Liver (tissue), 8 donors: ENCODE measurements at regions not wholly inside any gene's neighbourhood (a gene's known extent, or its start where the extent isn't known, plus 50 kb on each side); places are given as distances from the start of the nearest gene placed in this dataset.
A peak's percentile ranks its signal among the peaks of the same experiment; 100 is the strongest.

Source experiments
- DNase-seq: peaks from one replicate; pipeline ENCODE4 v3.0.0-alpha.2; 2017; ENCODE audit warnings: low spot score
- H3K27ac ChIP-seq, 2 donors: one replicate each; pipeline ENCODE4 v1.7.0; 2013; ENCODE audit warnings: inconsistent platforms in 2 of 2, low read length in 2 of 2, control low read depth in 1 of 2, low read depth in 1 of 2, mild to moderate bottlenecking in 1 of 2
- H3K27me3 ChIP-seq, 4 donors: one replicate each; pipeline versions ENCODE4 v1.6.1 to v1.7.0; 2013; ENCODE audit warnings: low read length in 3 of 4, inconsistent platforms in 1 of 4, mild to moderate bottlenecking in 1 of 4, moderate library complexity in 1 of 4; ENCODE audit not compliant: control insufficient read depth in 4 of 4, insufficient read depth in 4 of 4
- H3K36me3 ChIP-seq, 4 donors: one replicate each; pipeline versions ENCODE4 v1.6.1 to v1.7.0; 2013; ENCODE audit warnings: low read length in 3 of 4, mild to moderate bottlenecking in 3 of 4, low read depth in 1 of 4, moderate library complexity in 1 of 4; ENCODE audit not compliant: control insufficient read depth in 4 of 4, insufficient read depth in 3 of 4
- H3K4me1 ChIP-seq, 4 donors: one replicate each; pipeline versions ENCODE4 v1.6.1 to v1.7.0; 2013; ENCODE audit warnings: low read length in 3 of 4, mild to moderate bottlenecking in 3 of 4, moderate library complexity in 1 of 4; ENCODE audit not compliant: control insufficient read depth in 4 of 4, insufficient read depth in 4 of 4
- H3K4me3 ChIP-seq, 3 donors: one replicate each; pipeline versions ENCODE4 v1.6.1 to v1.7.0; 2013; ENCODE audit warnings: low read length in 3 of 3, control low read depth in 1 of 3, low read depth in 1 of 3, mild to moderate bottlenecking in 1 of 3
- H3K9ac ChIP-seq, 2 donors: one replicate each; pipeline ENCODE4 v1.7.0; 2013; ENCODE audit warnings: low read length in 2 of 2, mild to moderate bottlenecking in 2 of 2, moderate library complexity in 2 of 2, control low read depth in 1 of 2, low read depth in 1 of 2
- H3K9me3 ChIP-seq, 4 donors: one replicate each; pipeline versions ENCODE4 v1.6.1 to v1.7.0; 2013; ENCODE audit warnings: low read length in 3 of 4; ENCODE audit not compliant: control insufficient read depth in 4 of 4
- EGR1 ChIP-seq, 2 donors: IDR thresholded peaks; 2 replicates each; pipeline ENCODE4 v1.6.1; 2016 to 2018; ENCODE audit warnings: antibody characterized with exemption in 2 of 2, low read depth in 2 of 2
- FOXA1 ChIP-seq: IDR thresholded peaks from 2 replicates; pipeline ENCODE4 v1.6.1; 2016; ENCODE audit warnings: antibody characterized with exemption
- FOXA2 ChIP-seq: IDR thresholded peaks from 2 replicates; pipeline ENCODE4 v1.6.1; 2016; ENCODE audit warnings: antibody characterized with exemption
- HNF4A ChIP-seq, 2 donors: conservative IDR thresholded peaks; 2 replicates each; pipeline ENCODE4 v1.6.1; 2016; ENCODE audit warnings: antibody characterized with exemption in 2 of 2, mild to moderate bottlenecking in 2 of 2
- HNF4G ChIP-seq: IDR thresholded peaks from 2 replicates; pipeline ENCODE4 v1.6.1; 2016; ENCODE audit warnings: antibody characterized with exemption
- JUND ChIP-seq, 2 donors: IDR thresholded peaks; 2 replicates each; pipeline ENCODE4 v1.6.1; 2016; ENCODE audit warnings: antibody characterized with exemption in 2 of 2
- NR2F2 ChIP-seq: IDR thresholded peaks from 2 replicates; pipeline ENCODE4 v1.6.1; 2016; ENCODE audit warnings: antibody characterized with exemption
- RAD21 ChIP-seq, 2 donors: IDR thresholded peaks; 2 replicates each; pipeline ENCODE4 v1.6.1; 2016; ENCODE audit warnings: antibody characterized with exemption in 2 of 2, mild to moderate bottlenecking in 2 of 2
- RXRA ChIP-seq, 2 donors: IDR thresholded peaks; 2 replicates each; pipeline ENCODE4 v1.6.1; 2017 to 2018; ENCODE audit warnings: antibody characterized with exemption in 2 of 2, mild to moderate bottlenecking in 1 of 2
- SP1 ChIP-seq: IDR thresholded peaks from 2 replicates; pipeline ENCODE4 v1.6.1; 2018; ENCODE audit warnings: antibody characterized with exemption, mild to moderate bottlenecking
- TAF1 ChIP-seq: conservative IDR thresholded peaks from 2 replicates; pipeline ENCODE4 v1.6.1; 2016; ENCODE audit warnings: antibody characterized with exemption, mild to moderate bottlenecking
- YY1 ChIP-seq: IDR thresholded peaks from 2 replicates; pipeline ENCODE4 v1.6.1; 2016; ENCODE audit warnings: antibody characterized with exemption, mild to moderate bottlenecking
- WGBS: extraction: QIAGEN DNeasy Blood & Tissue Kit; methylation state at CpG from one replicate; pipeline ENCODE4 v1.1.7; 2013; 5-methylcytosine and 5-hydroxymethylcytosine counted together
- TF ChIP-seq, protein P1 (sequence below): fragments of 150-350 bp; IDR thresholded peaks from 2 replicates; pipeline ENCODE4 v1.5.1; 2017; ENCODE audit warnings: improper control_type of control experiment, low read depth, low read length; ENCODE audit not compliant: missing input control
- TF ChIP-seq, protein P2 (sequence below): IDR thresholded peaks from 2 replicates; pipeline ENCODE4 v1.6.1; 2016; ENCODE audit warnings: antibody characterized with exemption
- TF ChIP-seq, protein P3 (sequence below): IDR thresholded peaks from 2 replicates; pipeline ENCODE4 v1.6.1; 2016; ENCODE audit warnings: antibody characterized with exemption
- TF ChIP-seq, protein P4 (sequence below): IDR thresholded peaks from 2 replicates; pipeline ENCODE4 v1.6.1; 2016; ENCODE audit warnings: antibody characterized with exemption
- TF ChIP-seq, protein P5 (sequence below): IDR thresholded peaks from 2 replicates; pipeline ENCODE4 v1.6.1; 2016; ENCODE audit warnings: antibody characterized with exemption, mild to moderate bottlenecking
- donor health status: healthy.
- donor health status: healthy.
- donor health status: healthy.
- donor health status: healthy.
- donor health status: healthy.

DNA sequence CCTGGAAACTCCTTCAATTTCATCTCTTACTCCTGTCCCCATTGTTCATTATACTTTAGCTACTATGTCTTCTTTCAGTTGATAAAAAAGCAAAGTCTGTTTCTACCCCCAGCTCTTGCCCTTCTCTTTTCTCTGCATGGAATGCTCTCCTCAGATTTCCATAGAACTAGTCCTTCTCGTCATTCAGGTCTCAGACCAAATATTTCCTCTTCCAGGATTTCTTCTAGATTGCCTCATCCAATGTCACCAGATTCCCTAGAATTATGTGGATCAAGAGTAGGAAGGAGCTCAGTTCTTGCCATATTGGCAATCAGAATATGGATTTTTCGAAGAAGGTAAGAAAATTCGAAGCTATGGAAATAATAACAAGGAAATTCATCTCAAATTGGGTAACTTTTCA, 176.1 kb downstream of the GABRG2 start (continued):
- TF ChIP-seq, protein P1, sequence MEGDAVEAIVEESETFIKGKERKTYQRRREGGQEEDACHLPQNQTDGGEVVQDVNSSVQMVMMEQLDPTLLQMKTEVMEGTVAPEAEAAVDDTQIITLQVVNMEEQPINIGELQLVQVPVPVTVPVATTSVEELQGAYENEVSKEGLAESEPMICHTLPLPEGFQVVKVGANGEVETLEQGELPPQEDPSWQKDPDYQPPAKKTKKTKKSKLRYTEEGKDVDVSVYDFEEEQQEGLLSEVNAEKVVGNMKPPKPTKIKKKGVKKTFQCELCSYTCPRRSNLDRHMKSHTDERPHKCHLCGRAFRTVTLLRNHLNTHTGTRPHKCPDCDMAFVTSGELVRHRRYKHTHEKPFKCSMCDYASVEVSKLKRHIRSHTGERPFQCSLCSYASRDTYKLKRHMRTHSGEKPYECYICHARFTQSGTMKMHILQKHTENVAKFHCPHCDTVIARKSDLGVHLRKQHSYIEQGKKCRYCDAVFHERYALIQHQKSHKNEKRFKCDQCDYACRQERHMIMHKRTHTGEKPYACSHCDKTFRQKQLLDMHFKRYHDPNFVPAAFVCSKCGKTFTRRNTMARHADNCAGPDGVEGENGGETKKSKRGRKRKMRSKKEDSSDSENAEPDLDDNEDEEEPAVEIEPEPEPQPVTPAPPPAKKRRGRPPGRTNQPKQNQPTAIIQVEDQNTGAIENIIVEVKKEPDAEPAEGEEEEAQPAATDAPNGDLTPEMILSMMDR, result no peak
- no peak for TF ChIP-seq FOXA2
- TF ChIP-seq RXRA (IDR thresholded peaks at IDR 0.05), result no peak
- no peak for TF ChIP-seq EGR1 (IDR thresholded peaks at IDR 0.05; ENCODE audit: low read depth in 2 of 2)
- no peak for TF ChIP-seq SP1
- TF ChIP-seq HNF4A (conservative IDR thresholded peaks at IDR 0.05), result no peak
- no peak for TF ChIP-seq NR2F2
- no peak for TF ChIP-seq YY1
- TF ChIP-seq, protein P2, sequence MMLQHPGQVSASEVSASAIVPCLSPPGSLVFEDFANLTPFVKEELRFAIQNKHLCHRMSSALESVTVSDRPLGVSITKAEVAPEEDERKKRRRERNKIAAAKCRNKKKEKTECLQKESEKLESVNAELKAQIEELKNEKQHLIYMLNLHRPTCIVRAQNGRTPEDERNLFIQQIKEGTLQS, result no peak
- TF ChIP-seq TAF1, result no peak
- no peak for TF ChIP-seq FOXA1

DNA sequence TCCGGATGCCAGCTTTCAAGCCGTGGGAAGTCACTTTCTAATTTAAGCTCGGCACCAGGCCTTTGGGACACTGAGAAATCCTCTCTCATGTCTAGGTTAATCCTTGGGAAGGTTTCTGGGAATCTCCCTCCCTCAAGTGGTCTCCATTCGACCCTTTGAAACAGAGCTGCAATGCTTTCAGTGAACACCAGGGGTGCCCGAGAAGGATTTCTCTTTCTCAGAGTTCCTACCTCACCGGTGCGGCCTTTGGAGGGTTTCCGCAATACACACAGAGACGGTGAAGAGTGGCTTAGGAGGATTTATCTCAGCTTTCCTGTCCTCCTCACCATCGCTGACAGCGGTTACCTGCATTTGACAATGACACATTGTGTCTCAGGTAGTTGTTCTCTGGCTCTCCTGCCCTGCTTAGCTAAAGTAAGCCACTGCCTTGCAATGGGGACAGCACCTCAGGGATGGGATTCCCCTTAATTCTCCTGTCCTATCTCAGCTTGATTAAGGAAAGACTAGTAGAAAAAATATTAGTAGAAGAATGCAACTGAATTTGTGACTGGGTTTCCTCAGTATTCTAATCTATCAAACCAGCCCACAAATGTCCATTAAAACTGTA, 180.6 kb downstream of the GABRG2 start:
- TF ChIP-seq RAD21 (IDR thresholded peaks at IDR 0.05), result no peak
- TF ChIP-seq, protein P1, result peak; percentile 7
- DNase-seq, result no peak
- no peak overlapping the region for H3K4me3 ChIP-seq
- H3K27me3 ChIP-seq, result peaks cover 0 to 5% (median 0%) of the 10 kb centered on the region in 4 donors
- H3K4me1 ChIP-seq, result no peaks in the 10 kb centered on the region
- no peaks in the 10 kb centered on the region for H3K36me3 ChIP-seq
- H3K27ac ChIP-seq, result no peak overlapping the region
- H3K9ac ChIP-seq, result no peak overlapping the region
- 59% methylated on average over 11 of the region's 11 CpGs for WGBS
- H3K9me3 ChIP-seq, result no peaks in the 10 kb centered on the region

DNA sequence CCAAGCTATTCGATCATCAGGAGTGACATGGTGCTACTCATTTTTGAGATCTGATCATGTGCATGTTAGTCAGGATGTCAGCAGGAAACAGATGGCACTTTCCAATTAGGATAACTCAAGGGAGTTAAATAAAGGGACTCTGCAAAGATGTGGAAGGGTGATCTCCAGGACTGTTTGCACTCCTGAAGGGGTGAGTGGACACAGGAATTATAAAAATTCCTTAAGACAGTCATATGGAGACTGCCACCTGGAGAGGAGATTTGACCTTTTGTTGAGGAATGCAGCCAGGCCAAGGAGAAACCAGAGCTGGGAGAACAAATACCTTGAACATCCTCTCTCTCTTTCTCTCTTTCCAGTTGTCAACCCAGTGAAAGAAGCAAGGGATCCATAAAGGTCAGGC, 189.1 kb downstream of the GABRG2 start:
- Histone ChIP-seq H3K4me1 (no peaks in the 10 kb centered on the region), H3K27me3 (no peaks in the 10 kb centered on the region), H3K4me3 (no peak overlapping the region), H3K9ac (no peak overlapping the region), H3K27ac (no peak overlapping the region), H3K36me3 (no peaks in the 10 kb centered on the region), H3K9me3 (no peaks in the 10 kb centered on the region)
- 55% methylated on average over 1 of the region's 1 CpG for WGBS
- no peak for DNase-seq
- TF ChIP-seq, protein P3, sequence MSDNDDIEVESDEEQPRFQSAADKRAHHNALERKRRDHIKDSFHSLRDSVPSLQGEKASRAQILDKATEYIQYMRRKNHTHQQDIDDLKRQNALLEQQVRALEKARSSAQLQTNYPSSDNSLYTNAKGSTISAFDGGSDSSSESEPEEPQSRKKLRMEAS, result no peak
- TF ChIP-seq FOXA2, result no peak
- no peak for TF ChIP-seq SP1
- TF ChIP-seq, protein P4, sequence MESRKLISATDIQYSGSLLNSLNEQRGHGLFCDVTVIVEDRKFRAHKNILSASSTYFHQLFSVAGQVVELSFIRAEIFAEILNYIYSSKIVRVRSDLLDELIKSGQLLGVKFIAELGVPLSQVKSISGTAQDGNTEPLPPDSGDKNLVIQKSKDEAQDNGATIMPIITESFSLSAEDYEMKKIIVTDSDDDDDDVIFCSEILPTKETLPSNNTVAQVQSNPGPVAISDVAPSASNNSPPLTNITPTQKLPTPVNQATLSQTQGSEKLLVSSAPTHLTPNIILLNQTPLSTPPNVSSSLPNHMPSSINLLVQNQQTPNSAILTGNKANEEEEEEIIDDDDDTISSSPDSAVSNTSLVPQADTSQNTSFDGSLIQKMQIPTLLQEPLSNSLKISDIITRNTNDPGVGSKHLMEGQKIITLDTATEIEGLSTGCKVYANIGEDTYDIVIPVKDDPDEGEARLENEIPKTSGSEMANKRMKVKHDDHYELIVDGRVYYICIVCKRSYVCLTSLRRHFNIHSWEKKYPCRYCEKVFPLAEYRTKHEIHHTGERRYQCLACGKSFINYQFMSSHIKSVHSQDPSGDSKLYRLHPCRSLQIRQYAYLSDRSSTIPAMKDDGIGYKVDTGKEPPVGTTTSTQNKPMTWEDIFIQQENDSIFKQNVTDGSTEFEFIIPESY, result no peak
- TF ChIP-seq JUND (IDR thresholded peaks at IDR 0.05), result no peak
- TF ChIP-seq, protein P5, sequence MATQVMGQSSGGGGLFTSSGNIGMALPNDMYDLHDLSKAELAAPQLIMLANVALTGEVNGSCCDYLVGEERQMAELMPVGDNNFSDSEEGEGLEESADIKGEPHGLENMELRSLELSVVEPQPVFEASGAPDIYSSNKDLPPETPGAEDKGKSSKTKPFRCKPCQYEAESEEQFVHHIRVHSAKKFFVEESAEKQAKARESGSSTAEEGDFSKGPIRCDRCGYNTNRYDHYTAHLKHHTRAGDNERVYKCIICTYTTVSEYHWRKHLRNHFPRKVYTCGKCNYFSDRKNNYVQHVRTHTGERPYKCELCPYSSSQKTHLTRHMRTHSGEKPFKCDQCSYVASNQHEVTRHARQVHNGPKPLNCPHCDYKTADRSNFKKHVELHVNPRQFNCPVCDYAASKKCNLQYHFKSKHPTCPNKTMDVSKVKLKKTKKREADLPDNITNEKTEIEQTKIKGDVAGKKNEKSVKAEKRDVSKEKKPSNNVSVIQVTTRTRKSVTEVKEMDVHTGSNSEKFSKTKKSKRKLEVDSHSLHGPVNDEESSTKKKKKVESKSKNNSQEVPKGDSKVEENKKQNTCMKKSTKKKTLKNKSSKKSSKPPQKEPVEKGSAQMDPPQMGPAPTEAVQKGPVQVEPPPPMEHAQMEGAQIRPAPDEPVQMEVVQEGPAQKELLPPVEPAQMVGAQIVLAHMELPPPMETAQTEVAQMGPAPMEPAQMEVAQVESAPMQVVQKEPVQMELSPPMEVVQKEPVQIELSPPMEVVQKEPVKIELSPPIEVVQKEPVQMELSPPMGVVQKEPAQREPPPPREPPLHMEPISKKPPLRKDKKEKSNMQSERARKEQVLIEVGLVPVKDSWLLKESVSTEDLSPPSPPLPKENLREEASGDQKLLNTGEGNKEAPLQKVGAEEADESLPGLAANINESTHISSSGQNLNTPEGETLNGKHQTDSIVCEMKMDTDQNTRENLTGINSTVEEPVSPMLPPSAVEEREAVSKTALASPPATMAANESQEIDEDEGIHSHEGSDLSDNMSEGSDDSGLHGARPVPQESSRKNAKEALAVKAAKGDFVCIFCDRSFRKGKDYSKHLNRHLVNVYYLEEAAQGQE, result no peak
- no peak for TF ChIP-seq TAF1
- no peak for TF ChIP-seq RXRA (IDR thresholded peaks at IDR 0.05)
- TF ChIP-seq HNF4A (conservative IDR thresholded peaks at IDR 0.05), result no peak
- TF ChIP-seq HNF4G, result no peak
